Mammary epithelial cell (primary cell): ENCODE measurements at regions not wholly inside any gene's neighbourhood (a gene's known extent, or its start where the extent isn't known, plus 50 kb on each side); places are given as distances from the start of the nearest gene placed in this dataset.
"Not testable (repeated sequence)": the region's sequence is repeated elsewhere in the genome, so short reads cannot be mapped to it uniquely, and the experiment has no call there.

Experiments used
- EZH2 ChIP-seq: IDR thresholded peaks from 2 replicates; pipeline ENCODE4 v1.6.1; 2012; ENCODE audit warnings: low read length, inconsistent platforms, borderline replicate concordance
- TF ChIP-seq, protein P1 (sequence below), 2 donors: IDR thresholded peaks in 1 of 2; conservative IDR thresholded peaks in 1 of 2; 2 replicates each; pipeline ENCODE4 v1.5.1; 2011 to 2012; ENCODE audit warnings: inconsistent platforms in 2 of 2, low read length in 2 of 2, mild to moderate bottlenecking in 2 of 2, control low read depth in 1 of 2, low read depth in 1 of 2; ENCODE audit not compliant: insufficient read depth in 1 of 2; ENCODE audit errors: extremely low read depth in 1 of 2

GRCh38 chr13:65104436-65104835 lies 2125.7 kb downstream of the PCDH9 start:
- TF ChIP-seq, protein P1, sequence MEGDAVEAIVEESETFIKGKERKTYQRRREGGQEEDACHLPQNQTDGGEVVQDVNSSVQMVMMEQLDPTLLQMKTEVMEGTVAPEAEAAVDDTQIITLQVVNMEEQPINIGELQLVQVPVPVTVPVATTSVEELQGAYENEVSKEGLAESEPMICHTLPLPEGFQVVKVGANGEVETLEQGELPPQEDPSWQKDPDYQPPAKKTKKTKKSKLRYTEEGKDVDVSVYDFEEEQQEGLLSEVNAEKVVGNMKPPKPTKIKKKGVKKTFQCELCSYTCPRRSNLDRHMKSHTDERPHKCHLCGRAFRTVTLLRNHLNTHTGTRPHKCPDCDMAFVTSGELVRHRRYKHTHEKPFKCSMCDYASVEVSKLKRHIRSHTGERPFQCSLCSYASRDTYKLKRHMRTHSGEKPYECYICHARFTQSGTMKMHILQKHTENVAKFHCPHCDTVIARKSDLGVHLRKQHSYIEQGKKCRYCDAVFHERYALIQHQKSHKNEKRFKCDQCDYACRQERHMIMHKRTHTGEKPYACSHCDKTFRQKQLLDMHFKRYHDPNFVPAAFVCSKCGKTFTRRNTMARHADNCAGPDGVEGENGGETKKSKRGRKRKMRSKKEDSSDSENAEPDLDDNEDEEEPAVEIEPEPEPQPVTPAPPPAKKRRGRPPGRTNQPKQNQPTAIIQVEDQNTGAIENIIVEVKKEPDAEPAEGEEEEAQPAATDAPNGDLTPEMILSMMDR (conservative IDR thresholded peaks at IDR 0.05 in 1 of 2, IDR thresholded peaks at IDR 0.05 in 1 of 2; ENCODE audit: extremely low read depth in 1 of 2, insufficient read depth in 1 of 2, low read depth in 1 of 2, low read length in 2 of 2) = not testable (repeated sequence)
- TF ChIP-seq EZH2 = not testable (repeated sequence)
